HEK293T (cell line): ENCODE measurements at regions not wholly inside any gene's neighbourhood (a gene's known extent, or its start where the extent isn't known, plus 50 kb on each side); places are given as distances from the start of the nearest gene placed in this dataset.

Experiments used
- CTCF ChIA-PET: fragments of 350-600 bp; formaldehyde crosslinking; extraction: SDS; loops from one replicate; lab custom pipeline; 2021; ENCODE audit warnings: antibody characterized with exemption, inconsistent platforms; lab: Yijun Ruan, JAX
- POLR2A ChIA-PET: fragments of 350-600 bp; formaldehyde crosslinking; extraction: SDS; loops from one replicate; lab custom pipeline; 2020; ENCODE audit warnings: antibody characterized with exemption, inconsistent platforms; lab: Yijun Ruan, JAX
- DNase-seq: peaks from one replicate; pipeline ENCODE4 v3.0.0; 2012; ENCODE audit warnings: mixed read lengths; ENCODE audit errors: extremely low spot score
- ARNT ChIP-seq: fragments of 450-650 bp; IDR thresholded peaks from 2 replicates; pipeline ENCODE4 v1.6.1; 2017; ENCODE audit warnings: mild to moderate bottlenecking
- BHLHE40 ChIP-seq: fragments of 450-650 bp; IDR thresholded peaks from 2 replicates; pipeline ENCODE4 v1.6.1; 2016; ENCODE audit warnings: mild to moderate bottlenecking, moderate library complexity, borderline replicate concordance
- CTBP1 ChIP-seq: fragments of 450-650 bp; IDR thresholded peaks from 2 replicates; pipeline ENCODE4 v1.6.1; 2016; ENCODE audit warnings: borderline replicate concordance
- ELF4 ChIP-seq: fragments of 450-650 bp; IDR thresholded peaks from 2 replicates; pipeline ENCODE4 v1.6.1; 2017; ENCODE audit warnings: antibody characterized with exemption
- FOXA1 ChIP-seq: fragments of 450-650 bp; IDR thresholded peaks from 2 replicates; pipeline ENCODE4 v1.6.1; 2016; ENCODE audit warnings: mild to moderate bottlenecking
- FOXK2 ChIP-seq: fragments of 450-650 bp; IDR thresholded peaks from 2 replicates; pipeline ENCODE4 v1.6.1; 2016; ENCODE audit warnings: mild to moderate bottlenecking
- FOXM1 ChIP-seq: fragments of 450-650 bp; IDR thresholded peaks from 2 replicates; pipeline ENCODE4 v1.6.1; 2017; ENCODE audit warnings: mild to moderate bottlenecking, borderline replicate concordance
- HDGF ChIP-seq: fragments of 450-650 bp; IDR thresholded peaks from 2 replicates; pipeline ENCODE4 v1.6.1; 2017; ENCODE audit warnings: antibody characterized with exemption, borderline replicate concordance
- L3MBTL2 ChIP-seq: fragments of 450-650 bp; conservative IDR thresholded peaks from 2 replicates; pipeline ENCODE4 v1.6.1; 2016; ENCODE audit warnings: mild to moderate bottlenecking
- LEF1 ChIP-seq: fragments of 450-650 bp; IDR thresholded peaks from 2 replicates; pipeline ENCODE4 v1.6.1; 2017; ENCODE audit warnings: mild to moderate bottlenecking, borderline replicate concordance
- NFRKB ChIP-seq: fragments of 450-650 bp; IDR thresholded peaks from 2 replicates; pipeline ENCODE4 v1.6.1; 2016; ENCODE audit warnings: mild to moderate bottlenecking, moderate library complexity
- SP1 ChIP-seq: fragments of 450-650 bp; IDR thresholded peaks from 2 replicates; pipeline ENCODE4 v1.6.1; 2017
- SUZ12 ChIP-seq: fragments of 450-650 bp; IDR thresholded peaks from 2 replicates; pipeline ENCODE4 v1.6.1; 2016; ENCODE audit warnings: mild to moderate bottlenecking
- TARDBP ChIP-seq: fragments of 450-650 bp; IDR thresholded peaks from 2 replicates; pipeline ENCODE4 v1.6.1; 2016
- ZNF384 ChIP-seq: fragments of 450-650 bp; IDR thresholded peaks from 2 replicates; pipeline ENCODE4 v1.6.1; 2016
- TF ChIP-seq, protein P1 (sequence below): fragments of 450-650 bp; IDR thresholded peaks from 2 replicates; pipeline ENCODE4 v1.6.1; 2016

DNA sequence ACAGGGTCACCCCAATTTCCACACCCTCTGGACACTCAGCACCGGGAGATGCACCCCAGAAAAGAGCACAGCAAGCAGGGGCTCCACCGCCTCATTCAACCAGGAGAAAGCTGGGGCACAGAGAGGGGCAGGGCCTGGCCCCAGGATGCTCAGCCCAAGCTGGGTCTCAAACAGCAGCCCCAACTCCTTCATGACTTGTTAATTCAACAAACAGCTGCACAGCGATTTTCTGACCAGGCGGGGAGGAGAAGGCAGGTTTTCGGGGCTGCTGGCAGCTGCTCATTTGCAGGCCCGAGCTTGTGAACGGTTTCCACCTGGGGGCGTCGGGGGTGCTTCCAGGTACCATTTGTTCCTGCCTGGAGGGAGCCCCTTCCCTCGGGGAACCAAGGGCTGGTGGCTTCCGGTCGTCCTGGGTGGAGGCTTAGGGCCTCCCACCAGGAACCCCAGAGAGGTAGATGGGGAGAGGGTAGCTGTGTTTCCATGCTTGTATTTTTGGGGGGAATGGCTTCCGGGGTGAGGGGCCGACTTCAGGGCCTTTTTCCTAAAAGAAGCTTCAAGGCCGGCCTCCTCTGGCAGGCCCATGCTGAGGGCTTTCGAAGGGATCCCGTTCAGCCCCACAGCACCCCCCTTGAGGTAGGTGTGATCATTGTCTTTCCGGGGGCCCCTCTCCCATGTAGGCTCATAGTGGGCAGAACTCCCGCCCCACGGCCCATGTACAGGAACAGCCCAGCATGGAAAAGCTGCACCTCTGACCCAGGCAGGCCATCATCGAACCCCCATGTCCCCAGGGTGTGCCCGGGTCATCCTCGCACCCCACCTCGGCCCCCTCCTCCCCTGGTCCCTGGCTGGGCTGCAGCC is 191.6 kb upstream of the GSE1 start:
- no peak for DNase-seq
- ChIA-PET POLR2A (no interaction called here), CTCF (interaction anchor here (0.5 to 1.8 kb wide), 9 partner anchors 20 to 297 kb away, joined by 3 to 10 read pairs (median 4); no protein-coding TSS in a partner anchor)
- TF ChIP-seq TARDBP (no peak), FOXA1 (no peak), ZNF384 (no peak), SP1 (no peak), L3MBTL2 (no peak), LEF1 (no peak), ARNT (no peak), CTBP1 (no peak), NFRKB (no peak), FOXM1 (no peak), SUZ12 (no peak), BHLHE40 (no peak), HDGF (no peak), FOXK2 (no peak), ELF4 (no peak)
- TF ChIP-seq, protein P1, sequence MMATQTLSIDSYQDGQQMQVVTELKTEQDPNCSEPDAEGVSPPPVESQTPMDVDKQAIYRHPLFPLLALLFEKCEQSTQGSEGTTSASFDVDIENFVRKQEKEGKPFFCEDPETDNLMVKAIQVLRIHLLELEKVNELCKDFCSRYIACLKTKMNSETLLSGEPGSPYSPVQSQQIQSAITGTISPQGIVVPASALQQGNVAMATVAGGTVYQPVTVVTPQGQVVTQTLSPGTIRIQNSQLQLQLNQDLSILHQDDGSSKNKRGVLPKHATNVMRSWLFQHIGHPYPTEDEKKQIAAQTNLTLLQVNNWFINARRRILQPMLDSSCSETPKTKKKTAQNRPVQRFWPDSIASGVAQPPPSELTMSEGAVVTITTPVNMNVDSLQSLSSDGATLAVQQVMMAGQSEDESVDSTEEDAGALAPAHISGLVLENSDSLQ, result no peak

DNA sequence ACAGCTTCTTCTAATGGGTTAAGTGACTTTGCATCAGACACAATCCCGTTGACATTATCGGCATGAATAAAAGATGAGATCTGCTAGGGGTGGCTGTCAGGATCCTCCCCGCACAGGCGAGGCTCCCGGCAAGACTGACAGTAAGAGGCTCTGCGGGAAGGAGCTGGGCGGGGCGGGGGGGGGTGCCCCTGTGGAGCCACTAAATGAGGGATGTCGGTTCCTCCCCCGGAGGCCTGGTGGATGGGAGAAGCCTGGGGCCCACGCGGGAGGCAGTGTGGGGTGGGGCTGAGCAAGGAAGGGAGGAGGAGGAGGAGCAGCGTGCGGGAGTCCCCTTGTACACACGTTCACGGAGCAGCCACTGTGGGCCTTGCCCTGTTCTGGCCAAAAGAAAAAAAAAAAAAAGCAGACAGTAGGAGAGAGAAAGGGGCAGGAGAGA is 190.9 kb upstream of the GSE1 start:
- DNase-seq, result no peak
- TF ChIP-seq SP1 (no peak), CTBP1 (no peak), ZNF384 (no peak), L3MBTL2 (no peak), LEF1 (no peak), NFRKB (no peak), BHLHE40 (no peak), ARNT (no peak), SUZ12 (no peak), TARDBP (no peak)
- TF ChIP-seq, protein P1, result no peak
- ChIA-PET POLR2A (no interaction called here), CTCF (interaction anchor here (0.6 to 1.5 kb wide), 5 partner anchors 131 to 296 kb away, joined by 3 to 4 read pairs (median 4); no protein-coding TSS in a partner anchor)

DNA sequence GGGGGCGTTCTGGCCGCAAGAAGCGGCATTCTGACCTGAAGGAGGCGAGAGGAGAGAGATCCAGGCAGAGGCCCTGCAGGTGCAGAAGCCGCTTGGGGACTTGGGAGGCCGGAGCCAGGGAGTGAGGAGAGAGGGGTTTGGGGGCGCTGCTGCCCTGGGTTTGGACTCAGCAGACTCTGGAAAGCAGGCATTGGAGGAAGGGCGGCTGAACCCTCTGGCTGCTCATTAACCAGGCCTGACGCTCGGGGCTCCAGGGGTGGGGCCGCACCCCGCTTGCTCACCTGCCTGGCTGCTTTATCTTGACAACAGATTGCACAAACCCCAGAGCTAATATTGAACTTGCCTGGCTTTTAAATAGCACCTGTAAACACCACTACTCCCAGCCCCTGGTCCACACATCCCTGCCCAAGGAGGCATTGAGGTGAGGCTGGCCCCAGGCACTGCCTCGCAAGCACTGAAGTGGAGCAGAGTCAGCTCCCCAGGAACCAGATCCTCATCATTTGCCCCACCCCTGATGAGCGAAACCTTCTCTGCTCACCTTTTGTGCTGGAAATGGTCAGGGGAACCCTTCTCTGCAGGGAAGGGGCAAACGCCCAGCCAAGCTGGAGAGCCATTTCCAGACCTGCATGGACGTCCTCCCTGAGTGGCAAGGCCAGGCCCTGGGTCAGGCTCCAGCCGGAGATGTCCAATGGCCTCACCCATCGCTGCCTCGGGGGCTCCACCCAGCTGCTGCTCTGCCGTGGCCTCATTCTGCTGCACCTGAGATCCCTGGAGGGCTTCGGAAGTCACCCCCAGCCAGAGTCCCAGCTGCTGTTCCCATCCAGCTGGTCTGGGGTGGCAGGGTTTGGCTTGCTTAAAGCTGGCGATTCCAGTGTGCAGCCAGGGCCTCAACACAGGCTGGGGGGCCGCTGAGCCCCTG is 190.2 kb upstream of the GSE1 start:
- ChIA-PET CTCF (interaction anchor here (1.0 kb wide), 1 partner anchor 185 kb away, joined by 3 read pairs; no protein-coding TSS in a partner anchor), POLR2A (no interaction called here)
- no peak for TF ChIP-seq L3MBTL2
- TF ChIP-seq FOXM1, result no peak
- no peak for TF ChIP-seq BHLHE40
- no peak for TF ChIP-seq CTBP1
- no peak for TF ChIP-seq SP1
- no peak for TF ChIP-seq TARDBP
- no peak for TF ChIP-seq FOXA1
- no peak for TF ChIP-seq LEF1
- TF ChIP-seq ZNF384, result no peak
- TF ChIP-seq FOXK2, result no peak
- no peak for TF ChIP-seq HDGF
- TF ChIP-seq ELF4, result no peak
- TF ChIP-seq ARNT, result no peak
- TF ChIP-seq, protein P1, result no peak
- TF ChIP-seq NFRKB, result no peak
- no peak for TF ChIP-seq SUZ12
- DNase-seq, result no peak

DNA sequence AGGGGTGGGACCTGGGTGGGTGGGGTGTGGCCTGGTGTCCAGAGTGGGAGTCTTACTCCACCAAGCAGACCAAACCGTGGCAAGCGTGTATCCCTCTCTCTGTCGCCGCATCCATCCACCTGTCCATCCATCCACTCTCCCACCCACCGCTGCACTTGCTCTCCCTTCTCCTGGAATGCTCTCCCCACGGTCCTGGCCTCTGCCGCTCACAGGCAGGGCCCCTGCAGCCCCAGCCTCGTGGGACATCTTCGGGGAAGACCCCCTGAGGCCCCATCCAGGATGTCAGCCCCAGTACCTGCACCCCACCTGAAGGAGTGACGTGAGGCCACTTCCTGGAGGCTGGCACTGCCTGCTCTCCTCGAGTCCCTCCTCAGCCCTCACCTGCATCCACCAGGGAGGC is 189.5 kb upstream of the GSE1 start:
- no peak for TF ChIP-seq ELF4
- TF ChIP-seq FOXK2, result no peak
- TF ChIP-seq SP1, result no peak
- no peak for TF ChIP-seq NFRKB
- TF ChIP-seq ARNT, result no peak
- no peak for TF ChIP-seq ZNF384
- DNase-seq, result no peak
- ChIA-PET CTCF (no interaction called here), POLR2A (no interaction called here)

DNA sequence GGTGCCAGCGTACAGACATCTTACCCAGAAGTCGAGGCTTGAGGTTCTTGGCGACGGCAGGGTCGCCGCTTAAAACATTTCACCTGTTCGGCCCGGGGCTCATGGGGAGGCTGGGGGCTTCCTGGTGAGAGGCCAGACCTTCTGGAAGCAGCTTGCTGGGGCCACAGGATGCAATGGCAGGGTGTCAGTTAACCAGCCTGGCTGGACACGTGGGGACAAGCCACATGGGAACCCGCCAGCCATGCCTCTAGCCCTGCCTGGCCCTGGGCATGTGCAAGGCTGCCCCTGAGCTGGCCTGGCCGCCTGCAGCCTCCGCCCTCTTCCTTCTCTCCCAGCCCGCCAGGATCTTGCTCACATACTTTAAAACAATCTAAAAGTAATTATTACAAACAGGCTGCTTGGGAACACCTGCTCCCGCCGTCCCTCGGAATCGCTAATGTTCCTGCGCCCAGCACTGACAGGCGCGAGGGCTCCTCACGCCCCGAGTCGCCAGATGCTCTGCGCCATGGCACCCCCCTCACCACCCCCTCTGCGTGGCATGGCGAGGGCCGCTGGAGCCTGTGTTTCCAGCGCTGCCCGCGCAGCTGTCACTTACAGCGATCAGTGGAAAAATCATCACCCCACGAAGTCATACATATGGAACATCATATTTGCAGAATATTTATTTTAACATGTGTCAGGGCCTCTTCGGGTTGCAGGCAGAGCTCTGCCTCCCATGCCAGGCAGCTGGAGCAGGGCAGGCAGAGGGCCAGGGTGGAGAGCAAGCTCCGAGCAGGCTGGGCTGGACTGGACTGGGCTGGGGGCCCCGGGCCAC is 188.7 kb upstream of the GSE1 start:
- TF ChIP-seq TARDBP (no peak), BHLHE40 (no peak), NFRKB (no peak), L3MBTL2 (no peak), HDGF (no peak), CTBP1 (no peak), FOXK2 (no peak)
- TF ChIP-seq, protein P1, result no peak
- no peak for DNase-seq
- CTCF ChIA-PET, result interaction anchor here (1.2 kb wide), 1 partner anchor 9 kb away, joined by 4 read pairs; no protein-coding TSS in a partner anchor
- POLR2A ChIA-PET, result no interaction called here
